Hypothalamus (tissue), 51 donors: ENCODE measurements at regions not wholly inside any gene's neighbourhood (a gene's known extent, or its start where the extent isn't known, plus 50 kb on each side); places are given as distances from the start of the nearest gene placed in this dataset.

Experiments
- DNase-seq, 51 donors: peaks; one replicate each; lab custom pipeline; 2025; lab: John Stamatoyannopoulos, UW

DNA sequence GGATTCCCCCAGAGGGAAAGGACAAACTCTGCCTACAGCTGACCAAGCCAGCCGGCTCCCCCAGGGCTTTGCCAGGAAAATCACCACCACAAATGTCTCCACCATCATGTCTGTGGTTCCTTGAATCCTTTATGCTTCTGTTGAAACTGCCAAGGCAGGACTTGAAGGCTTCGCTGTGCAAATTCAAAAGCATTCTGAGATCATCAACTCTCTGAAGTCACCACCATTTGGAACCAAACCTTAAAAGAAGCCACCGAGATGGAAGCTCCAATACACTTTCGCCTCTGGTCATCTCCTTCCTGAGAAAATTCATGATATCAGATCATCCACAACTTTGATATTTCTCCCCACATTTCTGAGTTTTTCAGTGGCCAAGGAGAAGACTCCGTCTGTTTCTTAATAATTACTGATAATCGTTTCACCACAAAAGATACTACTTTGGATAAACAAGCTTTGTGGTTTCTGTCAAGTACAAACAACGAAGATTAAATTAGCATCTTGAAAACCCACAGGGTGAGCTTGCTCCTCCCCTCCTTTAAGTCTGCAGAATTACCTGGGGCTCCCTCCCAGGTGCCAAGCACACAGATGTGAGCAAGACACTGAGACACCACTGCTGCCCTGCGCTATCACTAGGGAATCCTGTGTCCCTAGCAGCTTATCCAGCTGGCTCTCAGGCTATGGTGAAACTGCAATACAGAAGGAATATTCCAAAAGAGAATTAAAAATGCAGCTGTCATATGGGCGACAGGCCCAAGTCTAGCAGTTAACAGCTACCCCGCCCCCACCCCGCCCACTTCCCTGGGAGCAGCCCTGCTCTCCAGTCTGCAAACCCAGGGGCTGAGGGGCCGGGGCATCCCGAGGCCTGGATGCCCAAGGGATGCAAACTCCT, 125.0 kb upstream of the TBL1X start:
- DNase-seq = no peak

DNA sequence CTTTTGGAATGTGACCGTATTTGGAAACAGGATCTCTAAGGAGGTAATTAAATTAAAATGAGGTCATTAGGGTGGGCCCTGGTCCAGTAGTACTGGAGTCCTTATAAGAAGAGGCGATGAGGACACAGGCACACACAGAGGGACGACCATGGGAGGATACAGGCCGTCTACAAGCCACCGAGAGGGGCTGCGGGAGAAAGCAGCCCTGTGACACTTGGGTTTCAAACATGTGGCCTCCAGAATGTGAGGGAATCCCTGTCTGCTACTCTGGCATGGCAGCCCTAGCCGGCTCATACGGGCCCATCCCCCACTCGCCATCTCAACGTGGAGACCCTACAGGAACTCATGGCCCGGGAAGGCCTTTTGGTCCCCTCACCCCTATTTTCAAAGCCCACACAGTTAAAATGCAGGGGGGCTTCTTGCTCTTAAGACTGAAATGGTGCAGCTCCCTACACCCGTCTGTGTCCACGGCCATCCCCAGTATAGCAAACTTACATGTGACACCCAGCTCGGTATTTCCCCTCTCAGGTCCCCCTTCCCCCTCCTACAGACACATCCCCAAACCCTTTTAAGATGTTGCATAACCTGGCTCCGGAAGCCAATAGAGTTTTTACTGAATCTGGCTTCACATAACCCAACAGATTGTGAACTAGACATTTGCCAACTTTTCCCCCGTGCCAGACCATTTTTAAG, 124.1 kb upstream of the TBL1X start:
- peak in 15 of 51 donors; percentile 0 to 47 (median 4) for DNase-seq

DNA sequence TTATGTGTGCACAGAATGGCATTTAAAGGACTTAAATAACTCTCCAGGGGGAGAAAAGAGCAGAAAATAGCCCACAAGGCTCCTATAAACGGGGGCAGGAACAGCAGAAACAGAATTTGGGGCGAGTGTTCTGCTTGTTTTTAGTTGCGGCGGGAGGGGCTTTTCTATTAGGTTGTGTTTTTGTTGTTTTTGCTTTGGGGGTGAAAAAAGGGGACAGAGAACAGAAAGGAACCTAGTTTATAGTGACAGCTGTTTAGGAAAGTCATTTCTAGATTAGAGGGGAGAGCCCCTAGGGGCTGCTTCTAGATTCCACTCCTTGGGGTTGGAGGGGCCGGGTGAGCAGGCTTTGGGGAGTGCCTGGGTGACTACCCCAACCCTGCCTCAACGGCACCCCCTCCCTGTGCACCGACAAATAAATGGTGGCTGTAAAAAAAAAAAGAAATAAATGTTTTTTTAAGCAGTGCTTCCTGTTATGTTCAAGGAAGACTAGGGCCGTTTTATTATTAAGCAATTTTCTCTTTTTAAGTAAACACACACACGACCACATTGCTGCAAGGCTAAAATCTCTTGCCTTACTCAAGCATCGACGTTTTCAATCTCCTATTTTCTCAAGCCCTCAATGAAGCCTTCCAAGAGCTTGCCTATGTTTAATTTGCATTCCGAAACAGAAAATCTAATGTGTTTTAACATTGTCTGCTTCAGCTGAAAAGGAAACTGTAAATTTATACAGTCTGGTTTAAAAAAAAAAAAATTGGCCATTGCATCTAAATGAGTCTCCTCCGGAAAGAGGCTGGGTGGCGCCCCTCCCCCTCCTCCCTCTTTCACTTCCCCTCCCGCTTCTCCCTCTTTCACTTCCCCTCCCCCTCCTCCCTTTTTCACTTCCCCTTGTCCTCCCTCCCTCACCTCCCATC, 123.3 kb upstream of the TBL1X start:
- DNase-seq = peak in 36 of 51 donors; percentile 0 to 59 (median 8)

DNA sequence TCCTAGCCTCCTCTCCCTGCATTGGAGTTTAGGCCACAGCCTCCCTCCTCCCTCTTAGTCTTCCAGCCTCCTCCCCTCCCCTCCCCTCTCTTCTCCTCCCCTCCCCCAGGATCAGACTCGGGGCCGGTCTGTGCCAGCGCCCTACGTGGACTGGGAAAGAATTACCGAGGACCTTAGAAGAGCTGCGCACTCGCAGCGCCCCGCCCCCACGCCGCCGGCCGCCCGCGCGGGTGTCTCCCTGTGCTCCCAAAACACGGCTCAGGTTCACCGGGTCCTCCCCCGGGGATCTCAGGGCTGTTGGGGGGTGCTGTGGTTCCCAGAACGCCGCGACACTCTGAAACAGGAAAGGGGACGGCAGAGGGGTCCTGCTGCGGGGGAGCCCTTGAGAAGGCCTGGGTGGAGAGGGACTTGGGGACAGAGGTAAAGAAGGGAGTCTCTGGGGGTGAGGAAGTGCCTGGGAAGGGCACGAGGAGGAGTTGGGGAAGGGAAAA, 122.3 kb upstream of the TBL1X start:
- DNase-seq = peak; percentile 1 to 85 (median 60)

DNA sequence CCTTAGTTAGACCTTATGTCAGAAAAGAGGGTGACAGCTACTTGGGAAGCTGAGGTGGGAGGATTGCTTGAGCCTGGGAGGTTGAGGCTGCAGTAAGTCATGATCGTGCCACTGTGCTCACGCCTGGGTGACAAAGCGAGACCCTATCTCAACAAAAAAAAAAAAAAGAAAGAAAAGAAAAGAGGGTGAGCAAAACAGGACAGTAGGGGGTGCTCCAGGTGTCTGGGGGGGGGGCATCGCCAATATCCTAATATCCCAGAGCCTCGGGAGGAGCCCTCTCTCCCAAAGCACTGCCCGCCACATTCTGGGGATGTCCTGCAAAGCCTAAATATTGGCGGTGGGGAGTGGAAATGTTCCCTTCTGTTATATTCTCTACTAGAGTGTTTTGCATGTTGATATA, 120.9 kb upstream of the TBL1X start:
- no peak for DNase-seq

DNA sequence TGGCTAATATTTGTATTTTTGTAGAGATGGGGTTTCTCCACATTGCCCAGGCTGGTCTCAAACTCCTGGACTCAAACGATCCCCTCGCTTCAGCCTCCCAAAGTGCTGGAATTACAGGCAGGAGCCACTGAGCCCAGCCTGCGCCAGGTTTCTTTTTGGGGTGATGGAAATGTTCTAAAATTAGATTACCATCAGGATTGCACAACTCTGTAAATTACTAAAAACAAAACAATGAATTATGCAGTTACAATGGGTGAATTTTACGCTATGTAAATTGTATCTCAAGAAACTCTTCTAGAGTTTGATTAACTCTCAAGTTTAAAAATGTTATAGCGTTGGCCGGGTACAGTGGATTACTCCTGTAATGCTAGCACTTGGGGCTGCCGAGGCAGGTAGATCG, 118.9 kb upstream of the TBL1X start:
- no peak for DNase-seq

DNA sequence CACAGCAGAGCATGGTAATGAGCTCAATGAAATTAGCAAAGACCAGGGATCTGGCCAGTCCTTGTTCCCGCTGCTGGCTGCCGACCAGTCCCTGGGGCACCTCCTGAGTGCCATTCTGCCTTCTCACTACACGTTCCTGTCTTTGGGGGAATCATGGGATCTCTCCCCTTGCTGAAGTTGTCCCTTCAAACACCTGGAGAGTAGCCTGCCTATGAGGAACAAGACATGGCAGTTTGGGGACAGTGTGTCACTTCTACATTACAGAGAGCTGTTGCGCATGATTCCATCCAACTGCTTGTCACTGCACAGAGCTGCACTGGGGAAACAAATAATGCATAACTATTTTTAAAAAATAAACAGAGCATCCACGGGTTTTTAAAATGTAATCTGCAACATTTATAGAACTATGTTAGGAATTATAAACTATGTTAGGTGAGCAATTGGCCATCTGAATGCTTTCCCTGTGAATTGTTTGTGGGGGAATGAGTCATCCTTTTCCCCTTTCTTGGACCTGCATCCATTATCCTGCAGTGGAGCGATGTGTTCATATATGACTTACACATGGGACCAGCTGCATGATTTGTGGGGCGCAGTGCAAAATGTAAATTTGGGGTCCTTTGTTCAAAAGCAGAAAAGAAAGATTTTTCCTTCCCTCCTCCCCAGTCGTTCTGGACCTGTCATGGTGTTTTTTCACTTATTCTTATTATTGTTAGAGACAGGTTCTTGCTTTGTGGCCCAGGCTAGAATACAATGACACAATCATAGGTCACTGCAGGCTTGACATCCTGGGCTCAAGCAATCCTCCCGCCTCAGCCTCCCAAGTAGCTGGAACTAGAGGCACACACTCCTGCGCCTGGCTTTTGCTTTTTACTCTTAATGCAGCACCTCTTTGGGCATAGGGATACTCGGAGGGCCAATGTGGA, 115.0 kb upstream of the TBL1X start:
- DNase-seq = peak in 19 of 51 donors; percentile 0 to 26 (median 5)

DNA sequence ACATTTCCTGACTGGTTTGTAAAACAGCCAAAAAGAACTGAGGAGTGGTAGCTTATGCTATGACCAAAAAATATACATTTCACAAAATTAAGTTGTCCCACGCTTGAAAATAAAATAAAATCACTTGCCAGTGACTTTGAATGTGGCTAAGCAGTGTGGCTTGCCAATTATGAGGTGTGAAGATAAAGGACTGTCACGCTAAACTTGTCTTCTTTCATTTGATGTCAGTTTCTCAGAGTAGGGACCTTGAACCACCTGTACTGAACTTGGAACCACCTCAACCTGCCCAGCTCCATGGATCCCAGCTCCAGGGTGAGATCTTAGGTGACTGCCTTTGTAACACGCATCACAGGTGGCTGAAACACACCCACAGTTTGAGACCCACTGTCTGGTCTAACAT, 113.7 kb upstream of the TBL1X start:
- no peak for DNase-seq

DNA sequence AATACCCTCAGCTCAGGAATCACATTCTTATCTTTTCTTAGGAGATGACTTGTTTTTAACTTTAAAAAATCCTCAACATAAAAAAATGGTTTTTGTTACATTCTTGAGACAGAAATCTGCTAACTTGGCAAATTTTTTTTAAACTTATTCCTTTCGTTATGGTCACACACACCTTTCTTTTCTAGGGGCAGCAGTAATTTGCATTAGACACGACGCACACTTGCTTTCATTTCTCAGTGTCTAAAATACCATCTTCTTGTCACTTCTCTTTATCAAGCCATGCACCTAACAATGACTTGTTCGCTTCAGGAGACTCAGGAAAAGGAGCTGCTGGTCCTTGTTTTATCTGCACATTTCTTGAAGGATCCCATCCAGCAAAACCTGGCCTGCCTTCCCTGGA, 112.6 kb upstream of the TBL1X start:
- no peak for DNase-seq

DNA sequence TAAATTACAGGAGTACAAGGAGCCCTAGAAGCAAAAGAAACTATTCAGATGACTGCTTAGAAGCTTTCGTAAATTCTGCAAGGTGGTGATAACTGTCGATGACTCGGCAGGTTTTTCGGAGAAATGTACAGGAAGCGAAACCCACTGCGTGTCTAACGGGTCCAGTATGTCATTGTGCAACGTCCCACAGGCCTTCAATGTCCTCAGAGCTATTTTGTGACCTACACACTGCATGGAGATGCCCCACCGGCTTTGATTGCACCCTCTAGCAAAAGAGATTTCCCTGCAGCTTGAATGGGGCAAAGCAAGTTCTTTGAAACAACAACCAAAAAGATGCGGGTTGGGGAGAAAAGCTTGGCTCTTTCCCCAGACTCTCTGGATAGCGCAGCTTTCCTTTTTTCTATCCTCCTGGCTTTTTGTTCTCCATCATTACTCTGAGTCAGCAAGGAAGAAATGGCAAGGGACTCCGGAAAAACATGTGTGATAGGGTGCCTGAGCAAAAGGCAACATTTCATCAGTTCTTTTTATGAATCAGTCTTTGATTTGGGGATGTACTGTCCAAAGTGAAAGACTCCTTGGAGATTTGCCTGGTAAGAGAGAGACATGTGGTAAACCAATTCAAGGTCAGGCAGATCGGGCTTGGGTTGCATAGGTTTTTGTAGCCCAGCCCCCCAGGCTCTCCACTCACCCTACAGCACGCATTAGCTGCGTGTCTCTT, 112.0 kb upstream of the TBL1X start:
- DNase-seq = peak in 19 of 51 donors; percentile 1 to 46 (median 8)

DNA sequence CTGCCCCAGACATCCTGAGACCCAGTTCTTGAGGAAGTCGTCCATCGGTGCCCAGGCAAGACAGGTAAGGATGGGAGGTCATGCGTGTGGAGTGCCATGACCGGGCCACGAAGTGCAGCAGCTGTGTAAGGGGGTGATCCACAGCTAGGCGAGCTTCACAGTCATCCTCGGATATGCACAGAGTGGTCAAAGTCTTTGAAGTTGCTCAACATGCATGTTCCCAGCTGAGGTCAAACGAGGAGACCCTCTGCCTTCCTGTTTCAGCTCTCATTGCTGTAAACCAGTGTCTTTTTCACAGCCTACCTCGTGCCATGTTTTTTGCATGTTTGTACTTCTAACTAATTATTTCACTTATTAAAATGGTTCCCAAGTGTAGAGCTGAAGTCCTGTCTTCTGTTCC, 109.9 kb upstream of the TBL1X start:
- DNase-seq = no peak

DNA sequence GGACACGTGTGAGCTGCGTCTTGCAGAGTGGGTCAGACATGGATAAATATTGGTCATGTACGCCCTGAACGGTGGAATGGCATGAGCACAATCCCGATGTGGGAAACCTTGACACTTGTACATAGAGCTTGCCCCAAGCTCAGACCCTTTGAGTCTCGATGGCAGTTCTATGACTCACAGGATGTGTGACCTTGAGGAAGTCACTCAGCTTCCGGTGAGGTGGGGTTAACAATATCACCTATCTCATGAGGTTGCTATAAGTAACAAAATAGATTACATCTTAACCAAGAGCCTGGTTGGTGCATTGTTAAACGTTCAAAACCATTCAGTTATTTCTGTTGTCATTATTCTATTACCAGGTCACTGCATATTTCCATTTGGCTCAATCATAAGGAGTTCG, 109.1 kb upstream of the TBL1X start:
- no peak for DNase-seq

DNA sequence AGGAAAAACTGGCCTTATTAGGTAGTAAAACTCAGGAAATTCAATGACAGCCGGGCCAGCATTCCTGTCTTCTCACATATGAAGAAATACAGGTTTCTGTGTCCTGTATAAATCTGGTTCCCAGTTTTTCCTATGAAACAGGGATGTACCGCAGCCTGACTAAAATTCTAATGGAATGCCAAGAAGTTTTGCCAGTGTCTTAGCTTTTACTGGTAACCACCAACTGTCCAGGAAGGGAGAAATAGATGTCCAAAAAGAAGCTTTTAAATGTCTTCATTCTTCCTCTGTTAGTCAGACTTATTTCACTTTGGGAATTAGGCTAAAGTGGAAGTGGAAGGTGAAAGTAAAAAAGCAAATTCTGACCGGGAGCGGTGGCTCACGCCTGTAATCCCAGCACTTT, 108.0 kb upstream of the TBL1X start:
- DNase-seq = no peak

DNA sequence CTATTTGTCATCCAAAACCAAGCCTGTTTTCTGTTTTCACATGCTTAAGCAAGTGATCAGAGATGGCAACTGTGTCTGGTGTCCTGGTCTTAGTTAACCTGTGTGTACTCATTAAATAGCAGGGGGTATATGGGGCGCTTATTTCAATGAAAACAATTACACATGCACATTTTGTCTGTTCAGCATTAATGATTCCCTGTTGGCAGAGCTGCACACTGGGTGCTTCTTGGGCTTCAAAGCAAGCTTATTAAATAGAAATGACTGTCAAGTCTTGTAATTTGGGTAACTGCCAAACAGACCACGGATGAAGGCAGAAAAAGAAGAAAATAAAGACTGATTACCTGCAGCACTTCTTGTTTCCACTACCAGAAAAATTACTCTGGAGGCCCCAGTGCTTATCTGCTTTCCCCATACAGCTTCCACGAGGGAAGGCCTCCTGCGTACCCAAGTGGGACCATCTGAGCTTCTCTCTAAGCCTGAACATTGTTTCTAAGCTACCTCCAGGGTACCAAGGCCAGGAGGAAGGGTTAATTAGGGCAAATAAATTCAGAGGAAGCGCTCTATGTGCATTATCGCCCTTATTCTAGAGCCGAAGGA, 107.2 kb upstream of the TBL1X start:
- DNase-seq = no peak

DNA sequence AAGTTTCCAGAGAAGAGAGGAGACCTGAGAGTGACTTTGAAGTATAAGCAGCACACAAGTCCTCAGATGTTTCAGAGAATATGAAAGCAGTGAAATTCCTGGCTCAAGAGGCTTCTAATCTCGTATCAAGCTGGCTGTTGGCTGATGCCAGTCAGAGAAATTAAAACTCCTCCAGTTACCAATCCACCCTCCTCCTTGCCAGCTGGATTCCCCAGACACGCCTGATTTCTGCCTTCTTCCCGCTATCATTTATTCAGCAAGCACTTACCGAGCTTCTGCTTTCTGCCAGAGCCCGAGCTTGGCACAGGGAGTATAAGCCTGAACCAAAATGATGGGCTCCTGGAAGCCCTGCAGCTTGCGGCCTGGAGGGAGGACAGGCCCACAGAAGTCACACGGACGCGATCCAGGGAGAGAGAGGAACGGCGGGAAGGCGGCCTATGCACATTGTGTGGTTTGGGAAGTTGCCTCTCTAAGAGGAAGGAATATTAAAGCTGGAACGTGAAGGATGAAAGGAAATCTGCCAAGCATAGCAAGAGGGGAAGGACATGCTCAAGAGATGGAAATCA, 102.4 kb upstream of the TBL1X start:
- DNase-seq = no peak

DNA sequence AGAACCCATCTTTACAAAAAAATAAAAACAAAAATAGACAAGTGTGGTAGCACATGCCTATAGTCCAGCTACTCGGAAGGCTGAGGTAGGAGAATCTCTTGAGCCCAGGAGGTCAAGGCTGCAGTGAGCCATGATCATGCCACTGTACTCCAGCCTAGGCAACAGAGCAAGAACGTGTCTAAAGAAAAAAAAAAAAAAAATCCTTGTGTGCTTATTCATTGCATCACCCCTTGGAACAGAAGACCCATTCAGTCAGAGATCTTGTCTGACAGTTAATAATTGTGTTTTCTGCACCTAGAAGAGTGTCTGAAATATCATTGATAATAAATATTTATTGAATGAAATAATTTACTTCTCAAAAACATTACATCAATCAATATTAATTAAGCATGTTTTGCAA, 97.4 kb upstream of the TBL1X start:
- DNase-seq = no peak

DNA sequence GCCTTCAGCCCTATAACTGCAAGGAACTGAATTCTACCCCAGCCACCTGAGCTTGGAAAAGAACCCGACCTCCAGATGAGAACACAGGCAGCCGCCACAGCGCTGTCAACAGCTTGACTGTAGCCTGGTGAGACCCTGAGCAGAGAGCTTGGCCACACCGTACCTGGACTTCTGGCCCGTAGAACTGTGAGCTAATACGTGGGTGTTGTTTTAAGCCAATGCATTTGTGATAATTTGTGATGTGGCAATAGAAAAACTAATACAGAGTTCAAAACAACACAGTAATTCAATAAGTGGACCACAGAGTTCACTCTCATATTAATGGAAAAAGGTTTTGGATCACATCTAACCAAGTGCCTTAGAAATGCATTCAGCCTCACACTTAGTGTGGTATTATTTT, 96.6 kb upstream of the TBL1X start:
- no peak for DNase-seq

DNA sequence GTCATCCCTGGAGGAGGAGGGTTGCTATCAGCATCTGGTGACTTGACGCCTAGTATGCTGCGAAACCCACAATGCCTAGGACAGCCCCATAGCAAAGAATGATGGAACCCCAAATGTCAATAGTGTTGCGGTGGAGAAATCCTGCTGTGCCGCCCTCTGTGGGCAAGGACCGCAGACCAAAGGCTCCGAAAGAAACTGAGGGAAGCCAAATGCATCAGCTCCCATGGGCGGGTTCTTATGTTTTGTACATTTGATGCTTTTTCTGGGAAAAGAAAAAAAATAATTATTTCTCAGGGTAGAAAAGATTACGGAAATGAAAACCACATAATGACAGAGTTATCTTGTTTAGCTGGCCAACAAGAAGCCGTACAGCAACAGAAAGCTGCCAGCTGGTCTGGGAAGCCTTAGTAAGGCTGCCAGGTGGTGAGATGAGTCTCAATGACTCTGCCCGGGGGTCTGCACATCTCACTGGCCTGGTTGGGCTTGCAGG, 95.0 kb upstream of the TBL1X start:
- no peak for DNase-seq
